ENCODE measurements at regions not wholly inside any gene's neighbourhood (a gene's known extent, or its start where the extent isn't known, plus 50 kb on each side); places are given as distances from the start of the nearest gene placed in this dataset.
A peak's percentile ranks its signal among the peaks of the same experiment; 100 is the strongest.

GRCh38 chr15:85296615-85297402, 83.6 kb upstream of the AKAP13 start:
- TF ChIP-seq CTCF (IDR thresholded peaks at IDR 0.05; ENCODE audit: low read depth, low read length, missing control alignments) = peak; percentile 76
- peak; percentile 66 for DNase-seq (ENCODE audit: extremely low read depth, low read depth)
- no peak overlapping the region for H3K4me3 ChIP-seq (replicated peaks; ENCODE audit: low read depth, low read length)

GRCh38 chr15:85297537-85297936, 82.9 kb upstream of the AKAP13 start:
- TF ChIP-seq CTCF (IDR thresholded peaks at IDR 0.05; ENCODE audit: low read depth, low read length, missing control alignments) = no peak
- no peak for DNase-seq (ENCODE audit: extremely low read depth, low read depth)
- H3K4me3 ChIP-seq (replicated peaks; ENCODE audit: low read depth, low read length) = no peak overlapping the region

GRCh38 chr15:85298366-85298765, 82.0 kb upstream of the AKAP13 start:
- H3K4me3 ChIP-seq (replicated peaks; ENCODE audit: low read depth, low read length) = no peak overlapping the region
- no peak for DNase-seq (ENCODE audit: extremely low read depth, low read depth)
- TF ChIP-seq CTCF (IDR thresholded peaks at IDR 0.05; ENCODE audit: low read depth, low read length, missing control alignments) = no peak

GRCh38 chr15:85298941-85299340, 81.5 kb upstream of the AKAP13 start:
- H3K4me3 ChIP-seq (replicated peaks; ENCODE audit: low read depth, low read length) = no peak overlapping the region
- no peak for DNase-seq (ENCODE audit: extremely low read depth, low read depth)
- no peak for TF ChIP-seq CTCF (IDR thresholded peaks at IDR 0.05; ENCODE audit: low read depth, low read length, missing control alignments)

- DNase-seq (ENCODE audit: extremely low read depth, low read depth) = no peak
- H3K4me3 ChIP-seq (replicated peaks; ENCODE audit: low read depth, low read length) = no peak overlapping the region
- TF ChIP-seq CTCF (IDR thresholded peaks at IDR 0.05; ENCODE audit: low read depth, low read length, missing control alignments) = no peak
Observed at GRCh38 chr15:85302271-85302670, 78.1 kb upstream of the AKAP13 start.

- TF ChIP-seq CTCF (IDR thresholded peaks at IDR 0.05; ENCODE audit: low read depth, low read length, missing control alignments) = no peak
- DNase-seq (ENCODE audit: extremely low read depth, low read depth) = no peak
- H3K4me3 ChIP-seq (replicated peaks; ENCODE audit: low read depth, low read length) = no peak overlapping the region
Observed at GRCh38 chr15:85305050-85305449, 75.4 kb upstream of the AKAP13 start.
